C4-2B (cell line): ENCODE measurements at regions not wholly inside any gene's neighbourhood (a gene's known extent, or its start where the extent isn't known, plus 50 kb on each side); places are given as distances from the start of the nearest gene placed in this dataset.

ENCODE experiments used
- H3K27ac ChIP-seq: fragments of 450-650 bp; 2 replicates; pipeline ENCODE4 v1.5.1; 2017
- ZFX ChIP-seq: fragments of 450-650 bp; IDR thresholded peaks from 2 replicates; pipeline ENCODE4 v1.6.1; 2017
- TF ChIP-seq, protein P1 (sequence below): fragments of 450-650 bp; conservative IDR thresholded peaks from 2 replicates; pipeline ENCODE4 v1.5.1; 2017; ENCODE audit warnings: mild to moderate bottlenecking

DNA sequence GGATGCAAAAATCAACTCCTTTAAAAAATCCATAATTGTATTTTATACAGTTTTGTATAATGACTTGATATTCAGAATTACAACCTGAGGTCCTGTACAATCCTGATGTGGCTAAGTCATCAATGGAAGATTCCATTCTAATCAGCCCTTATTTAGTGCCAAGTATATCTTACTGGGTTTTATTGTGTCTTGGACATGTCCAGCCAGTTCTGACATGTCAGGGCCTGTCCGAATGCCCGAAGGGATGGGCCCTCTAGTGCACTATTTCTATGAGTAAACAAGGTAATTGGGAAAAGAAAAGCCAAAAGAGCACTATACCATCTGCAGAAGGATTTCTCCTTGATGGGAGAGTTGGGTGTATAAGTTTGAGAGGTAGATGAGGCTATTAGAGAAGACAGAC, 412.9 kb downstream of the METTL15 start:
- no peak overlapping the region for H3K27ac ChIP-seq
- no peak for TF ChIP-seq ZFX
- TF ChIP-seq, protein P1, sequence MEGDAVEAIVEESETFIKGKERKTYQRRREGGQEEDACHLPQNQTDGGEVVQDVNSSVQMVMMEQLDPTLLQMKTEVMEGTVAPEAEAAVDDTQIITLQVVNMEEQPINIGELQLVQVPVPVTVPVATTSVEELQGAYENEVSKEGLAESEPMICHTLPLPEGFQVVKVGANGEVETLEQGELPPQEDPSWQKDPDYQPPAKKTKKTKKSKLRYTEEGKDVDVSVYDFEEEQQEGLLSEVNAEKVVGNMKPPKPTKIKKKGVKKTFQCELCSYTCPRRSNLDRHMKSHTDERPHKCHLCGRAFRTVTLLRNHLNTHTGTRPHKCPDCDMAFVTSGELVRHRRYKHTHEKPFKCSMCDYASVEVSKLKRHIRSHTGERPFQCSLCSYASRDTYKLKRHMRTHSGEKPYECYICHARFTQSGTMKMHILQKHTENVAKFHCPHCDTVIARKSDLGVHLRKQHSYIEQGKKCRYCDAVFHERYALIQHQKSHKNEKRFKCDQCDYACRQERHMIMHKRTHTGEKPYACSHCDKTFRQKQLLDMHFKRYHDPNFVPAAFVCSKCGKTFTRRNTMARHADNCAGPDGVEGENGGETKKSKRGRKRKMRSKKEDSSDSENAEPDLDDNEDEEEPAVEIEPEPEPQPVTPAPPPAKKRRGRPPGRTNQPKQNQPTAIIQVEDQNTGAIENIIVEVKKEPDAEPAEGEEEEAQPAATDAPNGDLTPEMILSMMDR: no peak

DNA sequence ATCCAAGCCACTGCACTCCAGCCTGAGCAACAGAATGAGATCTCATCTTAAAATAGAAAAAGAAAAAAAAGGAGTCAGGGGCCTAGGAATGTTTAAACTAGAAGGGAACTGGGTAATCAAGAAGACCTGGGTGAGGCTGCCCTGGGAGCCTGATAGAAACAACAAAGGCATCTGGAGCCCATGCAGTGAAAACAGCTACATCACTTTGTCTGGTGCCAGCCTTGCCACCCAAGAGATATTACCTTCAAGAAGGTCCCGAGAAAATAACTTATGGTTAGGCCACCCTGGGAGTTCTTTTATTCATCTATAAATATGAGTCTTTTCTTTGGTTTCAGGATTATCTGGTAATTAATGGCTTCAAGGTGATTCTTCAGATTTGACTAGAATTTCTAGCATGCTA, 412.1 kb downstream of the METTL15 start:
- TF ChIP-seq ZFX: no peak
- TF ChIP-seq, protein P1: no peak
- no peak overlapping the region for H3K27ac ChIP-seq

DNA sequence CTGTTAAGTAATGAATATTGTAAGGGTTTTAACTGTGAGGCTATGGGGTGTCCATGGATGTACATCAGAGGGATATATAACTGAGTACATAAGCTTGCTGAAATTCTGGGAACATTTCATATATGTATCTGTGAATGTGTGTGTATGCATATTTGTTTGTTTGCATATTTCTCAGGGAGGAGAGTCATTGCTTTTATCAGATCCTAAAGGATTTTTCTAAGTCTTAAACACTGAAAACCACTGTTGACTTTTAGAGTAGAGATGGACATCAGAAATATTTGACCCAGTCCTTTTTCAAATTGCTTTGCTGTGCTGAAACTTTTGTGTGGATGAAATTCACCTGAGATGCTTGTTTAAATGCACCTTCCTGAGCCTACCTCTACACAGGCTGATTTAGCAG, 410.6 kb downstream of the METTL15 start:
- H3K27ac ChIP-seq: no peak overlapping the region
- TF ChIP-seq, protein P1: no peak
- TF ChIP-seq ZFX: no peak

DNA sequence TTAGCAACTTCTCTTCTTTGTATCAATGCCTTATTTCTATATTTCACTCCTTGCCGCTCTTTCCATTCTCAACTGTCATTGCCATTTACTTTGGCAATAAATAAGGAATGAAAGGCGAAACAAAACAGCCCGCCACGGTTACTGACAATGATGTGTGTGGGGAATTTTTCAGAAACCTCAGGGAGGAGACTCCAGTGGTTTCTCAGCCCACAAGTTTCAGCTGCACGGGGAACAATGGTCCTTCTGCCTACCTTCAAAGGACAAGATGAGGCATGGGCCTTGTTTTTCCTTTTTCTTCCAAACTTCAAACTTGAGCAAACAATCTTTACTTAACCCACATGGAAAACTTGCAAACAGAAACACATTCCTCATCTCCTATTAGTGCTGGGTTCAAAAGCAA, 409.4 kb downstream of the METTL15 start:
- TF ChIP-seq, protein P1: no peak
- no peak for TF ChIP-seq ZFX
- H3K27ac ChIP-seq: no peak overlapping the region

DNA sequence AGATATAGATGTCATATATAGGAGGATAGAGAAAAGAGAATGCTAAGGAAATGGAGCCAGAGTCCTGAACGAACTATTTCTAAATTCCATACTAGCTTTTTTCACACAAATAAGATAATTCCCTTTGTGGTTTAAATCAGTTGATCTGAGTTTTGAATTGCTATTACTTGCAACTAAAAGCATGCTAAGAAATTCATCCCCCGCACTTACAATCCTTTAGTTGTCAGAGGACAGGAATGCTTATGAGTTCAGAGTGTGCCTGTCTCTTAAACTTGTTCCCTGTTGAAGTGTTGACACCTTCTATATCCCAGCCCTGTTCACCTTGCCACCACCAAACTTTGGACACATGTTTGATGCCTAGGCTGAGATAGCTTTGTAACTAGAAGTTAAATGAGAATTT, 406.2 kb downstream of the METTL15 start:
- TF ChIP-seq, protein P1: no peak
- TF ChIP-seq ZFX: no peak
- no peak overlapping the region for H3K27ac ChIP-seq

DNA sequence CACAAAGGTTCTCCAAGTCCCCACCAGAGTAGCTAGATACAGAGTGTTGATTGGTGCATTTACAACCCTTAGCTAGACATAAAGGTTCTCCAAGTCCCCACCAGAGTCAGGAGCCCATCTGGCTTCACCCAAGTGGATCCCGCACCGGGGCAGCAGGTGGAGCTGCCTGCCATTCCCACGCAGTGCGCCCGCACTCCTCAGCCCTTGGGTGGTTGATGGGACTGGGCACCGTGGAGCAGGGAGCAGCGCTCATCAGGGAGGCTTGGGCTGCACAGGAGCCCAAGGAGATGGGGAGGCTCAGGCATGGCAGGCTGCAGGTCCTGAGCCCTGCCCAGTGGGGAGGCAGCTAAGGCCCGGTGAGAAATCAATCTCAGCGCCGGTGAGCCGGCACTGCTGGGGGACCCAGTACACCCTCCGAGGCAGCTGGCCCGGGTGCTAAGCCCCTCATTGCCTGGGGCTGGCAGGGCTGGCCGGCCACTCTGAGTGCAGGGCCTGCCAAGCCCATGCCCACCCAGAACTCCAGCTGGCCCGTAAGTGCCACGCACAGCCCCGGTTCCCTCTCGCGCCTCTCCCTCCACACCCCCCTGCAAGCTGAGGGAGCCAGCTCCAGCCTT, 404.1 kb downstream of the METTL15 start:
- TF ChIP-seq ZFX: no peak
- TF ChIP-seq, protein P1: no peak
- no peak overlapping the region for H3K27ac ChIP-seq

DNA sequence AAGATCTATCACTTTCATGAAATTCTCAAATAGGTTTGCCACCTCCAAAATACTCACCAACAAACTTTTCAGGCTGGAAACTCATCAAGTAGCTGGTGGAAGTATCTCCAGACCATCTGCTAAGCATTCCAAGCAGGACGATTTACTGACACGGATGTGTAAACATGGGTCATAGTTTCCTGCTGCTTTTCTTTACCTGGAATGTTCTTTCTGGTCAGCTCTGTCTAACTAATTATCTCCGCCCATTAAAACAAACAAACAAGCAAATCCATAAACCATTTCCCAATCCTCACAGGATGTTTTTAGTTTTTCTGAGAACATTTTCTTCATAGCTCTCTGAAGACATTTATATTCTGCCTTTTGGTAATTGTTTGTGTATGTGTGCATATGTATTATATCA, 397.0 kb downstream of the METTL15 start:
- no peak overlapping the region; the same call in 1 of the 2 replicates for H3K27ac ChIP-seq
- TF ChIP-seq ZFX: no peak
- TF ChIP-seq, protein P1: no peak
